Liver (tissue), 3 donors: ENCODE measurements at regions not wholly inside any gene's neighbourhood (a gene's known extent, or its start where the extent isn't known, plus 50 kb on each side); places are given as distances from the start of the nearest gene placed in this dataset.

Source experiments
- CTCF ChIP-seq: fragments of 150-350 bp; IDR thresholded peaks from 2 replicates; pipeline ENCODE4 v1.5.1; 2017; ENCODE audit warnings: improper control_type of control experiment, low read depth, low read length; ENCODE audit not compliant: missing input control
- HNF4A ChIP-seq, 2 donors: conservative IDR thresholded peaks; 2 replicates each; pipeline ENCODE4 v1.6.1; 2016; ENCODE audit warnings: antibody characterized with exemption in 2 of 2, mild to moderate bottlenecking in 2 of 2
- NR2F2 ChIP-seq: IDR thresholded peaks from 2 replicates; pipeline ENCODE4 v1.6.1; 2016; ENCODE audit warnings: antibody characterized with exemption
- RXRA ChIP-seq, 2 donors: IDR thresholded peaks; 2 replicates each; pipeline ENCODE4 v1.6.1; 2017 to 2018; ENCODE audit warnings: antibody characterized with exemption in 2 of 2, mild to moderate bottlenecking in 1 of 2
- SP1 ChIP-seq: IDR thresholded peaks from 2 replicates; pipeline ENCODE4 v1.6.1; 2018; ENCODE audit warnings: antibody characterized with exemption, mild to moderate bottlenecking
- TAF1 ChIP-seq: conservative IDR thresholded peaks from 2 replicates; pipeline ENCODE4 v1.6.1; 2016; ENCODE audit warnings: antibody characterized with exemption, mild to moderate bottlenecking
- YY1 ChIP-seq: IDR thresholded peaks from 2 replicates; pipeline ENCODE4 v1.6.1; 2016; ENCODE audit warnings: antibody characterized with exemption, mild to moderate bottlenecking
- TF ChIP-seq, protein P1 (sequence below): IDR thresholded peaks from 2 replicates; pipeline ENCODE4 v1.6.1; 2016; ENCODE audit warnings: antibody characterized with exemption
- donor health status: healthy.
- donor health status: healthy.

DNA sequence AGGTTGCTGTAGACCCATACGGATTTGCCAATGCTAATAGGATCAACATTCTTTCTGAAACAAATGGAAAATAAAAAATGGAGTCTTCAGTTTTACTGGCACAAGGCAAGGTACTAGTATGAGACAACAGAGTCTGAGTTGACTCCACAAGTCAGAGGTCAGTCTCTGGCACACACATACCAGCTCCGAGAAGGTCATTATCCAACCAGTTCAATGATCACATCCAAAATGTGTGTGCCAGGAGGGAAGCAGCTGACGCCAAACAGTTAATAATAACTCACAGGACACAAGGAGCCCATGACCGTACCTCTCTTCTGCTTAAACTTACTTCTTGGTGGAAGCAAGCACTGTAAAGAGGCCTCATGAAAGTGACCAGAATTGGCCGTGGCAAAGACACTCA is 528.6 kb downstream of the ZNF516 start:
- TF ChIP-seq CTCF (no peak), TAF1 (no peak), HNF4A (conservative IDR thresholded peaks at IDR 0.05) (no peak), RXRA (IDR thresholded peaks at IDR 0.05) (no peak), SP1 (no peak), NR2F2 (no peak), YY1 (no peak)
- TF ChIP-seq, protein P1, sequence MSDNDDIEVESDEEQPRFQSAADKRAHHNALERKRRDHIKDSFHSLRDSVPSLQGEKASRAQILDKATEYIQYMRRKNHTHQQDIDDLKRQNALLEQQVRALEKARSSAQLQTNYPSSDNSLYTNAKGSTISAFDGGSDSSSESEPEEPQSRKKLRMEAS = no peak
